ENCODE measurements at regions not wholly inside any gene's neighbourhood (a gene's known extent, or its start where the extent isn't known, plus 50 kb on each side); places are given as distances from the start of the nearest gene placed in this dataset.
"Not testable (repeated sequence)": the region's sequence is repeated elsewhere in the genome, so short reads cannot be mapped to it uniquely, and the experiment has no call there.

GRCh38 chr14:99995700-99996356 lies 69.4 kb upstream of the EVL start:
- peak; percentile 49 to 58 for DNase-seq
- peak; percentile 85 for ATAC-seq
- Mint-ChIP-seq H3K27me3 (peaks cover 15% of the 10 kb centered on the region), H3K4me1 (peaks cover 23% of the 10 kb centered on the region), H3K27ac (no peak overlapping the region), H3K4me3 (no peak overlapping the region), H3K9me3 (no peaks in the 10 kb centered on the region)

- no peak overlapping the region for H3K4me3 Mint-ChIP-seq
- DNase-seq (no peak), ATAC-seq (no peak)
- H3K27ac Mint-ChIP-seq = no peak overlapping the region
- H3K9me3 Mint-ChIP-seq = no peaks in the 10 kb centered on the region
- H3K27me3 Mint-ChIP-seq = peaks cover 15% of the 10 kb centered on the region
- H3K4me1 Mint-ChIP-seq = peaks cover 23% of the 10 kb centered on the region
Observed at GRCh38 chr14:99996951-99997571, 68.2 kb upstream of the EVL start.

GRCh38 chr14:100000398-100000797 lies 64.8 kb upstream of the EVL start:
- not testable (repeated sequence) for ATAC-seq, H3K4me3 Mint-ChIP-seq, DNase-seq, H3K9me3 Mint-ChIP-seq, H3K27ac Mint-ChIP-seq
- Mint-ChIP-seq H3K4me1 (peaks cover 12% of the 10 kb centered on the region), H3K27me3 (peaks cover 10% of the 10 kb centered on the region)

GRCh38 chr14:100004392-100004791 lies 60.8 kb upstream of the EVL start:
- DNase-seq (no peak), ATAC-seq (no peak)
- Mint-ChIP-seq H3K4me3 (no peak overlapping the region), H3K4me1 (no peaks in the 10 kb centered on the region), H3K9me3 (peaks cover 4 to 7% of the 10 kb centered on the region in 2 donors), H3K27me3 (peaks cover 7% of the 10 kb centered on the region), H3K27ac (no peak overlapping the region)

- peaks cover 4 to 7% of the 10 kb centered on the region in 2 donors for H3K9me3 Mint-ChIP-seq
- no peak for DNase-seq
- no peak overlapping the region for H3K27ac Mint-ChIP-seq
- no peak for ATAC-seq
- H3K4me1 Mint-ChIP-seq = peaks cover 2% of the 10 kb centered on the region
- no peaks in the 10 kb centered on the region for H3K27me3 Mint-ChIP-seq
- no peak overlapping the region for H3K4me3 Mint-ChIP-seq
Observed at GRCh38 chr14:100007254-100007653, 58.0 kb upstream of the EVL start.

GRCh38 chr14:100009802-100010201 lies 55.4 kb upstream of the EVL start:
- not testable (repeated sequence) for H3K4me3 Mint-ChIP-seq, DNase-seq, H3K27ac Mint-ChIP-seq, H3K9me3 Mint-ChIP-seq, H3K27me3 Mint-ChIP-seq, ATAC-seq
- peaks cover 17% of the 10 kb centered on the region for H3K4me1 Mint-ChIP-seq

- ATAC-seq (no peak), DNase-seq (no peak)
- no peaks in the 10 kb centered on the region for H3K27me3 Mint-ChIP-seq
- peaks cover 17% of the 10 kb centered on the region for H3K4me1 Mint-ChIP-seq
- H3K27ac Mint-ChIP-seq = peak overlapping the region in 1 of 2 donors; percentile 29
- peaks cover 0 to 2% of the 10 kb centered on the region in 2 donors for H3K9me3 Mint-ChIP-seq
- H3K4me3 Mint-ChIP-seq = no peak overlapping the region
Observed at GRCh38 chr14:100010679-100011078, 54.5 kb upstream of the EVL start.

- H3K27me3 Mint-ChIP-seq = no peaks in the 10 kb centered on the region
- H3K4me3 Mint-ChIP-seq = no peak overlapping the region
- H3K9me3 Mint-ChIP-seq = no peaks in the 10 kb centered on the region
- ATAC-seq (no peak), DNase-seq (no peak)
- no peak overlapping the region for H3K27ac Mint-ChIP-seq
- peaks cover 17% of the 10 kb centered on the region for H3K4me1 Mint-ChIP-seq
Observed at GRCh38 chr14:100011628-100012325, 53.4 kb upstream of the EVL start.

GRCh38 chr14:100012478-100013327 lies 52.5 kb upstream of the EVL start:
- no peak overlapping the region for H3K4me3 Mint-ChIP-seq
- H3K27ac Mint-ChIP-seq = no peak overlapping the region
- DNase-seq (no peak), ATAC-seq (peak; percentile 74)
- H3K4me1 Mint-ChIP-seq = peaks cover 25% of the 10 kb centered on the region
- no peaks in the 10 kb centered on the region for H3K9me3 Mint-ChIP-seq
- H3K27me3 Mint-ChIP-seq = no peaks in the 10 kb centered on the region

- Mint-ChIP-seq H3K4me1 (peaks cover 33% of the 10 kb centered on the region), H3K4me3 (no peak overlapping the region), H3K27ac (no peak overlapping the region), H3K27me3 (no peaks in the 10 kb centered on the region), H3K9me3 (no peaks in the 10 kb centered on the region)
- ATAC-seq (no peak), DNase-seq (no peak)
Observed at GRCh38 chr14:100015251-100015655, 50.0 kb upstream of the EVL start.

Data from stimulated activated naive CD8-positive, alpha-beta T cell treated with anti-CD3 and anti-CD28 coated beads, Interleukin-15, amount 100 ng/mL, for 72 hours (primary cell).